ENCODE measurements at regions not wholly inside any gene's neighbourhood (a gene's known extent, or its start where the extent isn't known, plus 50 kb on each side); places are given as distances from the start of the nearest gene placed in this dataset.

DNA sequence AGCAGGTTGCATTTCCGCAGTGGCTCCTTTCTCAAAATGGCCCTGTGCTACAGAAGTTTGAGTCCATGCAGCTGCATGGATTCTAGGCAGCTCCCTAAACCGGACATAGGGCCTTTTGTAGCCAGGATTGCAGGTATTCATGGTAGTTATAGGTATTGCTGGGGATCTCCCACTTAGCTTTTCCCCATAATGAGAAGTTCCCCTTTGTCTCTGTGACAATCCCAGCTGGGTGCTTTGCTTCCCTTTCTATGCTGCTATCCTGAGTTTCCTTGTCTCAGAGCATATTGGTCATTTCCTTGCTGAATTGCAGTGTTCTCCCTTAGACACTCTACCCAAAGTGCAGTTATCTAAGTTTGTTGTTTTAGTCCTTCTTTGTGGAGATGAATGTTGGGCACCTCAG lies 120.9 kb upstream of the MIS18BP1 start:
- Histone ChIP-seq H3K27me3 (replicated peaks in 1 of 4; ENCODE audit: control insufficient read depth in 3 of 4, extremely low read depth in 1 of 4, insufficient read depth in 3 of 4, low read length in 3 of 4) (no peaks in the 10 kb centered on the region), H4K20me1 (replicated peaks in 1 of 2; ENCODE audit: control insufficient read depth in 1 of 2, insufficient read depth in 2 of 2, low read length in 2 of 2) (no peaks in the 10 kb centered on the region), H4K91ac (replicated peaks; ENCODE audit: insufficient read length, low read length) (no peak overlapping the region), H2BK120ac (replicated peaks; ENCODE audit: low read depth, low read length) (no peak overlapping the region), H2BK15ac (ENCODE audit: low read length) (no peak overlapping the region), H2AK5ac (ENCODE audit: low read depth, low read length) (no peak overlapping the region), H3K79me2 (ENCODE audit: control insufficient read depth in 1 of 2, insufficient read depth in 2 of 2, low read length in 2 of 2) (no peaks in the 10 kb centered on the region), H4K5ac (ENCODE audit: insufficient read length, low read depth, low read length) (no peak overlapping the region), H3K36me3 (ENCODE audit: control insufficient read depth in 2 of 4, insufficient read depth in 4 of 4, low read length in 3 of 4) (no peaks in the 10 kb centered on the region), H4K8ac (ENCODE audit: extremely low read depth, insufficient read depth, low read length) (no peak overlapping the region), H3K56ac (replicated peaks; ENCODE audit: insufficient read length, low read depth, low read length) (no peak overlapping the region), H2BK12ac (ENCODE audit: low read depth, low read length) (no peak overlapping the region), H3K79me1 (ENCODE audit: low read depth, low read length) (no peaks in the 10 kb centered on the region), H3K27ac (ENCODE audit: low read depth, low read length) (no peak overlapping the region), H3K23ac (ENCODE audit: insufficient read length) (no peak overlapping the region), H3K9me3 (ENCODE audit: insufficient read depth in 2 of 2, low read depth in 1 of 2, low read length in 1 of 2) (no peaks in the 10 kb centered on the region), H3K4ac (replicated peaks; ENCODE audit: insufficient read length, low read depth, low read length) (no peak overlapping the region), H3K9ac (replicated peaks in 1 of 4; ENCODE audit: extremely low read depth in 1 of 4, low read depth in 3 of 4, low read length in 3 of 4) (no peak overlapping the region), H3K4me3 (ENCODE audit: extremely low read depth in 1 of 4, insufficient read depth in 2 of 4, low read depth in 3 of 4, low read length in 4 of 4) (no peak overlapping the region), H3K14ac (ENCODE audit: insufficient read length) (no peak overlapping the region), H3K18ac (ENCODE audit: extremely low read depth, low read length) (no peak overlapping the region), H2BK20ac (ENCODE audit: low read length) (no peak overlapping the region), H2AFZ (ENCODE audit: low read length) (peak overlapping the region; percentile 88; the same call in 1 of the 2 replicates), H3K4me2 (ENCODE audit: insufficient read depth in 1 of 2, low read depth in 2 of 2, low read length in 2 of 2) (no peak overlapping the region), H3K23me2 (ENCODE audit: low read depth, low read length) (no peaks in the 10 kb centered on the region), H3K4me1 (replicated peaks in 1 of 4; ENCODE audit: control insufficient read depth in 3 of 4, insufficient read depth in 4 of 4, low read length in 3 of 4) (peaks cover 0 to 5% (median 2%) of the 10 kb centered on the region in 4 experiments; a peak in 4 of 7 replicates), H2BK5ac (ENCODE audit: low read depth, low read length) (no peak overlapping the region)
- ChIA-PET CTCF (ENCODE audit: partially characterized antibody) (interaction anchor here (0.7 kb wide), 1 partner anchor 435 kb away, joined by 3 read pairs; no protein-coding TSS in a partner anchor), POLR2A (ENCODE audit: partially characterized antibody) (no interaction called here)
- FAIRE-seq (peak; percentile 32), DNase-seq (ENCODE audit: low read depth in 1 of 2, low spot score in 2 of 2) (no peak)
- 65% methylated on average over 2 of the region's 2 CpGs; no CpG with 5 or more reads in 1 of the 2 experiments for WGBS, 2 experiments (ENCODE audit: extremely low coverage in 1 of 2, insufficient coverage in 1 of 2, insufficient read length in 1 of 2, insufficient replicate concordance in 2 of 2, low coverage in 1 of 2, low lambda C conversion rate in 2 of 2, missing lambda C conversion rate in 1 of 2)
- TF ChIP-seq TEAD4 (IDR thresholded peaks at IDR 0.05; ENCODE audit: low read depth, low read length) (no peak), ZNF274 (IDR thresholded peaks at IDR 0.05; ENCODE audit: borderline replicate concordance, extremely low read depth, low read length) (no peak), GABPA (IDR thresholded peaks at IDR 0.05; ENCODE audit: borderline replicate concordance, insufficient read depth, low read length) (no peak), MAFK (IDR thresholded peaks at IDR 0.05; ENCODE audit: low read depth, low read length) (no peak), YY1 (IDR thresholded peaks at IDR 0.05; ENCODE audit: low read depth, low read length) (no peak), FOSL1 (IDR thresholded peaks at IDR 0.05; ENCODE audit: insufficient read depth, low read depth, low read length) (no peak), CEBPB (IDR thresholded peaks at IDR 0.05; ENCODE audit: low read depth, low read length) (no peak), SIRT6 (IDR thresholded peaks at IDR 0.05; ENCODE audit: low read length) (no peak), EZH2 (IDR thresholded peaks at IDR 0.05; ENCODE audit: low read depth, low read length, severe bottlenecking) (no peak), RBBP5 (IDR thresholded peaks at IDR 0.05; ENCODE audit: borderline replicate concordance, low read depth, low read length) (no peak), RFX5 (IDR thresholded peaks at IDR 0.05; ENCODE audit: borderline replicate concordance, low read depth, low read length) (no peak), HDAC2 (IDR thresholded peaks at IDR 0.05; ENCODE audit: borderline replicate concordance in 1 of 2, low read depth in 2 of 2, low read length in 2 of 2) (no peak), CBX8 (IDR thresholded peaks at IDR 0.05; ENCODE audit: borderline replicate concordance, low read depth, low read length) (no peak)

All from H1 (cell line).